ENCODE measurements at regions not wholly inside any gene's neighbourhood (a gene's known extent, or its start where the extent isn't known, plus 50 kb on each side); places are given as distances from the start of the nearest gene placed in this dataset.

- Histone ChIP-seq H3K4me3 (ENCODE audit: low read depth, low read length) (no peak overlapping the region), H3K9me3 (ENCODE audit: severe bottlenecking) (no peaks in the 10 kb centered on the region), H3K27me3 (ENCODE audit: insufficient read depth, low read depth, severe bottlenecking) (no peaks in the 10 kb centered on the region), H3K27ac (no peak overlapping the region), H3K36me3 (no peaks in the 10 kb centered on the region)
- TF ChIP-seq, protein P1, sequence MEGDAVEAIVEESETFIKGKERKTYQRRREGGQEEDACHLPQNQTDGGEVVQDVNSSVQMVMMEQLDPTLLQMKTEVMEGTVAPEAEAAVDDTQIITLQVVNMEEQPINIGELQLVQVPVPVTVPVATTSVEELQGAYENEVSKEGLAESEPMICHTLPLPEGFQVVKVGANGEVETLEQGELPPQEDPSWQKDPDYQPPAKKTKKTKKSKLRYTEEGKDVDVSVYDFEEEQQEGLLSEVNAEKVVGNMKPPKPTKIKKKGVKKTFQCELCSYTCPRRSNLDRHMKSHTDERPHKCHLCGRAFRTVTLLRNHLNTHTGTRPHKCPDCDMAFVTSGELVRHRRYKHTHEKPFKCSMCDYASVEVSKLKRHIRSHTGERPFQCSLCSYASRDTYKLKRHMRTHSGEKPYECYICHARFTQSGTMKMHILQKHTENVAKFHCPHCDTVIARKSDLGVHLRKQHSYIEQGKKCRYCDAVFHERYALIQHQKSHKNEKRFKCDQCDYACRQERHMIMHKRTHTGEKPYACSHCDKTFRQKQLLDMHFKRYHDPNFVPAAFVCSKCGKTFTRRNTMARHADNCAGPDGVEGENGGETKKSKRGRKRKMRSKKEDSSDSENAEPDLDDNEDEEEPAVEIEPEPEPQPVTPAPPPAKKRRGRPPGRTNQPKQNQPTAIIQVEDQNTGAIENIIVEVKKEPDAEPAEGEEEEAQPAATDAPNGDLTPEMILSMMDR (IDR thresholded peaks at IDR 0.05; ENCODE audit: low read depth, low read length): no peak
- DNase-seq: no peak
These were observed 1455.6 kb downstream of the OLFM4 start for GRCh38 chr13:54484166-54484565.

- Histone ChIP-seq H3K27ac (no peak overlapping the region), H3K4me3 (ENCODE audit: low read depth, low read length) (no peak overlapping the region), H3K36me3 (no peaks in the 10 kb centered on the region), H3K27me3 (ENCODE audit: insufficient read depth, low read depth, severe bottlenecking) (no peaks in the 10 kb centered on the region), H3K9me3 (ENCODE audit: severe bottlenecking) (no peaks in the 10 kb centered on the region)
- TF ChIP-seq, protein P1 (IDR thresholded peaks at IDR 0.05; ENCODE audit: low read depth, low read length): no peak
- no peak for DNase-seq
These were observed 1458.0 kb downstream of the OLFM4 start for GRCh38 chr13:54486421-54487166.

- Histone ChIP-seq H3K36me3 (no peaks in the 10 kb centered on the region), H3K9me3 (ENCODE audit: severe bottlenecking) (no peaks in the 10 kb centered on the region), H3K27ac (no peak overlapping the region), H3K27me3 (ENCODE audit: insufficient read depth, low read depth, severe bottlenecking) (no peaks in the 10 kb centered on the region), H3K4me3 (ENCODE audit: low read depth, low read length) (no peak overlapping the region)
- DNase-seq: no peak
- TF ChIP-seq, protein P1 (IDR thresholded peaks at IDR 0.05; ENCODE audit: low read depth, low read length): no peak
These were observed 1460.7 kb downstream of the OLFM4 start for GRCh38 chr13:54489359-54489758.

DNA sequence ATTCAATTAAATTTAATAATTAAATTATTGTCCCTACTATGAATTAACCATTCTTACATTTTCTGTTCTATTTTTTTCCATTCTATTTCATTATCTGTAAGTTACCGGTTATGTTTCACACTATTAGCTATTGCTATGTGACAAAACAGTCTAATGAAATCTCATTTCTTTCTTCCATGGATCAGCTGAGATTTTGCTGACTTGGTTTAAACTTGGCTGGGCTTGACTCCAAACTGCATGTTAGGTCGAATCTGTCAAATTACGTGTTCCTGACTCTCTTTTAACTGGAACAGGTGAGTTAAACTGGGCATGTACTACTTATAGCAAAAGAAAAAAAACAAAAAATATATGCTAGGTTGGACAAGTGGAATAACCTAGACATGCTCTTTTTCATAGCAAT, 1464.4 kb downstream of the OLFM4 start:
- no peak for DNase-seq
- no peaks in the 10 kb centered on the region for H3K36me3 ChIP-seq
- H3K27ac ChIP-seq: no peak overlapping the region
- TF ChIP-seq, protein P1 (IDR thresholded peaks at IDR 0.05; ENCODE audit: low read depth, low read length): no peak
- H3K27me3 ChIP-seq (ENCODE audit: insufficient read depth, low read depth, severe bottlenecking): no peaks in the 10 kb centered on the region
- no peak overlapping the region for H3K4me3 ChIP-seq (ENCODE audit: low read depth, low read length)
- no peaks in the 10 kb centered on the region for H3K9me3 ChIP-seq (ENCODE audit: severe bottlenecking)

- H3K36me3 ChIP-seq: no peaks in the 10 kb centered on the region
These were observed 1482.8 kb downstream of the OLFM4 start for GRCh38 chr13:54511366-54511765.

More at GRCh38 chr13:54511366-54511765, 1482.8 kb downstream of the OLFM4 start:
- Histone ChIP-seq H3K27me3 (ENCODE audit: insufficient read depth, low read depth, severe bottlenecking) (no peaks in the 10 kb centered on the region), H3K4me3 (ENCODE audit: low read depth, low read length) (no peak overlapping the region), H3K9me3 (ENCODE audit: severe bottlenecking) (no peaks in the 10 kb centered on the region), H3K27ac (no peak overlapping the region)
- TF ChIP-seq, protein P1 (IDR thresholded peaks at IDR 0.05; ENCODE audit: low read depth, low read length): no peak
- DNase-seq: no peak
